HG03066 (cell line): ENCODE measurements at regions not wholly inside any gene's neighbourhood (a gene's known extent, or its start where the extent isn't known, plus 50 kb on each side); places are given as distances from the start of the nearest gene placed in this dataset.
"Not testable (repeated sequence)": the region's sequence is repeated elsewhere in the genome, so short reads cannot be mapped to it uniquely, and the experiment has no call there.

ENCODE experiments used
- ATAC-seq: cut with Tn5 transposase; IDR thresholded peaks from one replicate; pipeline ENCODE4 v1.9.1; 2021; ENCODE audit warnings: low read depth; ENCODE audit not compliant: unreplicated experiment

- ATAC-seq = not testable (repeated sequence)
These were observed 152.4 kb upstream of the NOTCH2NLA start for GRCh38 chr1:146381196-146381595.

- ATAC-seq = peak; percentile 85
These were observed 148.1 kb upstream of the NOTCH2NLA start for GRCh38 chr1:146376708-146377496.

- peak; percentile 56 for ATAC-seq
These were observed 147.5 kb upstream of the NOTCH2NLA start for GRCh38 chr1:146376309-146376707.

GRCh38 chr1:146375108-146375507 is 146.3 kb upstream of the NOTCH2NLA start:
- ATAC-seq = not testable (repeated sequence)

- ATAC-seq = not testable (repeated sequence)
These were observed 141.1 kb upstream of the NOTCH2NLA start for GRCh38 chr1:146369940-146370339.

- ATAC-seq = not testable (repeated sequence)
These were observed 126.6 kb upstream of the NOTCH2NLA start for GRCh38 chr1:146355373-146355772.

- not testable (repeated sequence) for ATAC-seq
These were observed 98.0 kb upstream of the NOTCH2NLA start for GRCh38 chr1:146326863-146327262.

GRCh38 chr1:146324463-146324862 is 95.6 kb upstream of the NOTCH2NLA start:
- ATAC-seq = not testable (repeated sequence)

- ATAC-seq = not testable (repeated sequence)
These were observed 94.5 kb upstream of the NOTCH2NLA start for GRCh38 chr1:146323302-146323701.

GRCh38 chr1:146322893-146323292 is 94.1 kb upstream of the NOTCH2NLA start:
- not testable (repeated sequence) for ATAC-seq

- ATAC-seq = not testable (repeated sequence)
These were observed 89.9 kb upstream of the NOTCH2NLA start for GRCh38 chr1:146318715-146319114.

- ATAC-seq = not testable (repeated sequence)
These were observed 89.0 kb upstream of the NOTCH2NLA start for GRCh38 chr1:146317785-146318184.

GRCh38 chr1:146314449-146315246 is 85.8 kb upstream of the NOTCH2NLA start:
- not testable (repeated sequence) for ATAC-seq

GRCh38 chr1:146310579-146310978 is 81.8 kb upstream of the NOTCH2NLA start:
- ATAC-seq = not testable (repeated sequence)

GRCh38 chr1:146309427-146309826 is 80.6 kb upstream of the NOTCH2NLA start:
- ATAC-seq = not testable (repeated sequence)

- ATAC-seq = not testable (repeated sequence)
These were observed 80.1 kb upstream of the NOTCH2NLA start for GRCh38 chr1:146308892-146309291.

- ATAC-seq = not testable (repeated sequence)
These were observed 79.3 kb upstream of the NOTCH2NLA start for GRCh38 chr1:146308152-146308551.

- ATAC-seq = peak; percentile 98
These were observed 78.8 kb upstream of the NOTCH2NLA start for GRCh38 chr1:146307632-146308031.

GRCh38 chr1:146306651-146307050 is 77.8 kb upstream of the NOTCH2NLA start:
- not testable (repeated sequence) for ATAC-seq

GRCh38 chr1:146305442-146305841 is 76.6 kb upstream of the NOTCH2NLA start:
- not testable (repeated sequence) for ATAC-seq

- peak; percentile 91 for ATAC-seq
These were observed 69.7 kb upstream of the NOTCH2NLA start for GRCh38 chr1:146298575-146298897.
